ENCODE measurements at regions not wholly inside any gene's neighbourhood (a gene's known extent, or its start where the extent isn't known, plus 50 kb on each side); places are given as distances from the start of the nearest gene placed in this dataset.

GRCh38 chr3:64332459-64333350, 107.4 kb upstream of the PRICKLE2 start:
- H3K9me3 Mint-ChIP-seq, result peaks cover 0 to 3% (median 0%) of the 10 kb centered on the region in 5 donors
- no peaks in the 10 kb centered on the region for H3K36me3 ChIP-seq (ENCODE audit: insufficient read depth, low read length)
- no peaks in the 10 kb centered on the region for H3K27me3 ChIP-seq (ENCODE audit: insufficient read depth, low read length, poor library complexity, severe bottlenecking)
- no peaks in the 10 kb centered on the region for H3K36me3 Mint-ChIP-seq
- CTCF ChIA-PET, result no interaction called here
- H3K27ac ChIP-seq (ENCODE audit: low read depth, low read length), result no peak overlapping the region
- no peaks in the 10 kb centered on the region for H3K4me1 Mint-ChIP-seq
- no peak overlapping the region for H3K4me3 Mint-ChIP-seq
- H3K27me3 Mint-ChIP-seq, result peaks cover 0 to 3% of the 10 kb centered on the region in 2 donors
- no peak overlapping the region for H3K4me3 ChIP-seq (ENCODE audit: low read length)
- no peaks in the 10 kb centered on the region for H3K9me3 ChIP-seq (ENCODE audit: low read length)
- H3K4me1 ChIP-seq (ENCODE audit: insufficient read depth, low read length), result no peaks in the 10 kb centered on the region
- POLR2A ChIA-PET, result no interaction called here
- DNase-seq, result no peak
- H3K27ac Mint-ChIP-seq, result no peak overlapping the region

- H3K9me3 ChIP-seq (ENCODE audit: low read length), result no peaks in the 10 kb centered on the region
- Mint-ChIP-seq H3K36me3 (no peaks in the 10 kb centered on the region), H3K4me3 (no peak overlapping the region), H3K27me3 (peaks cover 0 to 3% of the 10 kb centered on the region in 2 donors), H3K9me3 (peaks cover 0 to 3% (median 0%) of the 10 kb centered on the region in 5 donors), H3K4me1 (no peaks in the 10 kb centered on the region), H3K27ac (no peak overlapping the region)
- H3K27ac ChIP-seq (ENCODE audit: low read depth, low read length), result no peak overlapping the region
- POLR2A ChIA-PET, result no interaction called here
- H3K27me3 ChIP-seq (ENCODE audit: insufficient read depth, low read length, poor library complexity, severe bottlenecking), result no peaks in the 10 kb centered on the region
- H3K4me3 ChIP-seq (ENCODE audit: low read length), result no peak overlapping the region
- no peaks in the 10 kb centered on the region for H3K36me3 ChIP-seq (ENCODE audit: insufficient read depth, low read length)
- DNase-seq, result no peak
- no peaks in the 10 kb centered on the region for H3K4me1 ChIP-seq (ENCODE audit: insufficient read depth, low read length)
- CTCF ChIA-PET, result no interaction called here
Observed at GRCh38 chr3:64331605-64332004, 106.3 kb upstream of the PRICKLE2 start.

GRCh38 chr3:64329037-64329436, 103.8 kb upstream of the PRICKLE2 start:
- H3K4me1 ChIP-seq (ENCODE audit: insufficient read depth, low read length), result no peaks in the 10 kb centered on the region
- ChIA-PET CTCF (no interaction called here), POLR2A (no interaction called here)
- H3K36me3 ChIP-seq (ENCODE audit: insufficient read depth, low read length), result no peaks in the 10 kb centered on the region
- H3K27ac ChIP-seq (ENCODE audit: low read depth, low read length), result no peak overlapping the region
- H3K4me3 ChIP-seq (ENCODE audit: low read length), result no peak overlapping the region
- no peaks in the 10 kb centered on the region for H3K36me3 Mint-ChIP-seq
- H3K9me3 ChIP-seq (ENCODE audit: low read length), result no peaks in the 10 kb centered on the region
- no peaks in the 10 kb centered on the region for H3K4me1 Mint-ChIP-seq
- H3K9me3 Mint-ChIP-seq, result peaks cover 0 to 3% (median 0%) of the 10 kb centered on the region in 5 donors
- no peak overlapping the region for H3K27ac Mint-ChIP-seq
- no peaks in the 10 kb centered on the region for H3K27me3 ChIP-seq (ENCODE audit: insufficient read depth, low read length, poor library complexity, severe bottlenecking)
- peaks cover 0 to 3% of the 10 kb centered on the region in 2 donors for H3K27me3 Mint-ChIP-seq
- DNase-seq, result no peak
- no peak overlapping the region for H3K4me3 Mint-ChIP-seq

- H3K27me3 ChIP-seq (ENCODE audit: insufficient read depth, low read length, poor library complexity, severe bottlenecking), result no peaks in the 10 kb centered on the region
- Mint-ChIP-seq H3K9me3 (peaks cover 0 to 3% (median 0%) of the 10 kb centered on the region in 5 donors), H3K36me3 (no peaks in the 10 kb centered on the region), H3K4me1 (no peaks in the 10 kb centered on the region), H3K27me3 (peaks cover 0 to 3% of the 10 kb centered on the region in 2 donors), H3K4me3 (no peak overlapping the region), H3K27ac (no peak overlapping the region)
- H3K4me3 ChIP-seq (ENCODE audit: low read length), result no peak overlapping the region
- H3K27ac ChIP-seq (ENCODE audit: low read depth, low read length), result no peak overlapping the region
- H3K9me3 ChIP-seq (ENCODE audit: low read length), result no peaks in the 10 kb centered on the region
- POLR2A ChIA-PET, result no interaction called here
- H3K4me1 ChIP-seq (ENCODE audit: insufficient read depth, low read length), result no peaks in the 10 kb centered on the region
- DNase-seq, result no peak
- H3K36me3 ChIP-seq (ENCODE audit: insufficient read depth, low read length), result no peaks in the 10 kb centered on the region
- CTCF ChIA-PET, result no interaction called here
Observed at GRCh38 chr3:64327100-64327804, 102.0 kb upstream of the PRICKLE2 start.

- CTCF ChIA-PET, result no interaction called here
- POLR2A ChIA-PET, result no interaction called here
- Histone ChIP-seq H3K27me3 (ENCODE audit: insufficient read depth, low read length, poor library complexity, severe bottlenecking) (no peaks in the 10 kb centered on the region), H3K9me3 (ENCODE audit: low read length) (no peaks in the 10 kb centered on the region), H3K4me3 (ENCODE audit: low read length) (no peak overlapping the region), H3K4me1 (ENCODE audit: insufficient read depth, low read length) (no peaks in the 10 kb centered on the region), H3K27ac (ENCODE audit: low read depth, low read length) (no peak overlapping the region), H3K36me3 (ENCODE audit: insufficient read depth, low read length) (no peaks in the 10 kb centered on the region)
- Mint-ChIP-seq H3K27ac (no peak overlapping the region), H3K9me3 (no peaks in the 10 kb centered on the region), H3K4me1 (no peaks in the 10 kb centered on the region), H3K27me3 (no peaks in the 10 kb centered on the region), H3K36me3 (no peaks in the 10 kb centered on the region), H3K4me3 (no peak overlapping the region)
- no peak for DNase-seq
Observed at GRCh38 chr3:64321747-64322146, 96.5 kb upstream of the PRICKLE2 start.

- Mint-ChIP-seq H3K27me3 (no peaks in the 10 kb centered on the region), H3K9me3 (no peaks in the 10 kb centered on the region), H3K4me1 (no peaks in the 10 kb centered on the region), H3K4me3 (no peak overlapping the region), H3K36me3 (no peaks in the 10 kb centered on the region), H3K27ac (no peak overlapping the region)
- ChIA-PET CTCF (no interaction called here), POLR2A (no interaction called here)
- no peak overlapping the region for H3K4me3 ChIP-seq (ENCODE audit: low read length)
- no peak for DNase-seq
- H3K27me3 ChIP-seq (ENCODE audit: insufficient read depth, low read length, poor library complexity, severe bottlenecking), result no peaks in the 10 kb centered on the region
- no peaks in the 10 kb centered on the region for H3K9me3 ChIP-seq (ENCODE audit: low read length)
- no peaks in the 10 kb centered on the region for H3K36me3 ChIP-seq (ENCODE audit: insufficient read depth, low read length)
- H3K4me1 ChIP-seq (ENCODE audit: insufficient read depth, low read length), result no peaks in the 10 kb centered on the region
- H3K27ac ChIP-seq (ENCODE audit: low read depth, low read length), result no peak overlapping the region
Observed at GRCh38 chr3:64319391-64319790, 94.1 kb upstream of the PRICKLE2 start.

- ChIA-PET CTCF (no interaction called here), POLR2A (no interaction called here)
- no peak for DNase-seq
- Mint-ChIP-seq H3K4me1 (no peaks in the 10 kb centered on the region), H3K27ac (no peak overlapping the region), H3K36me3 (no peaks in the 10 kb centered on the region), H3K27me3 (no peaks in the 10 kb centered on the region), H3K9me3 (no peaks in the 10 kb centered on the region), H3K4me3 (no peak overlapping the region)
- Histone ChIP-seq H3K36me3 (ENCODE audit: insufficient read depth, low read length) (no peaks in the 10 kb centered on the region), H3K9me3 (ENCODE audit: low read length) (no peaks in the 10 kb centered on the region), H3K27ac (ENCODE audit: low read depth, low read length) (no peak overlapping the region), H3K4me1 (ENCODE audit: insufficient read depth, low read length) (no peaks in the 10 kb centered on the region), H3K4me3 (ENCODE audit: low read length) (no peak overlapping the region), H3K27me3 (ENCODE audit: insufficient read depth, low read length, poor library complexity, severe bottlenecking) (no peaks in the 10 kb centered on the region)
Observed at GRCh38 chr3:64318668-64319271, 93.5 kb upstream of the PRICKLE2 start.

- POLR2A ChIA-PET, result no interaction called here
- no peak overlapping the region for H3K27ac Mint-ChIP-seq
Observed at GRCh38 chr3:64318001-64318400, 92.7 kb upstream of the PRICKLE2 start.

More at GRCh38 chr3:64318001-64318400, 92.7 kb upstream of the PRICKLE2 start:
- H3K36me3 ChIP-seq (ENCODE audit: insufficient read depth, low read length), result no peaks in the 10 kb centered on the region
- no peaks in the 10 kb centered on the region for H3K4me1 Mint-ChIP-seq
- CTCF ChIA-PET, result no interaction called here
- H3K27ac ChIP-seq (ENCODE audit: low read depth, low read length), result no peak overlapping the region
- no peak for DNase-seq
- no peaks in the 10 kb centered on the region for H3K4me1 ChIP-seq (ENCODE audit: insufficient read depth, low read length)
- H3K27me3 ChIP-seq (ENCODE audit: insufficient read depth, low read length, poor library complexity, severe bottlenecking), result no peaks in the 10 kb centered on the region
- no peaks in the 10 kb centered on the region for H3K9me3 ChIP-seq (ENCODE audit: low read length)
- no peak overlapping the region for H3K4me3 Mint-ChIP-seq
- H3K4me3 ChIP-seq (ENCODE audit: low read length), result no peak overlapping the region
- no peaks in the 10 kb centered on the region for H3K36me3 Mint-ChIP-seq
- no peaks in the 10 kb centered on the region for H3K9me3 Mint-ChIP-seq
- no peaks in the 10 kb centered on the region for H3K27me3 Mint-ChIP-seq
